ENCODE measurements at regions not wholly inside any gene's neighbourhood (a gene's known extent, or its start where the extent isn't known, plus 50 kb on each side); places are given as distances from the start of the nearest gene placed in this dataset.

- ATAC-seq = no peak
- H2AFZ ChIP-seq (ENCODE audit: low read length) = no peak overlapping the region
- CTCF ChIA-PET = no interaction called here
- no peaks in the 10 kb centered on the region for H3K36me3 ChIP-seq (ENCODE audit: low read depth, low read length)
- no peak for DNase-seq
- H3K9me3 ChIP-seq (ENCODE audit: low read length) = no peaks in the 10 kb centered on the region
- H3K9me2 ChIP-seq (replicated peaks; ENCODE audit: low read length) = no peaks in the 10 kb centered on the region
- no peak overlapping the region for H3K4me2 ChIP-seq (ENCODE audit: low read length)
- peaks cover 4% of the 10 kb centered on the region; the same call in 1 of the 2 replicates for H3K4me1 ChIP-seq (ENCODE audit: insufficient read depth, low read length)
- intact Hi-C loops (cut with micrococcal nuclease) = no loop called here
- POLR2A ChIA-PET (ENCODE audit: unreplicated experiment) = no interaction called here
- TF ChIP-seq CTCF (conservative IDR thresholded peaks at IDR 0.05; ENCODE audit: low read depth, low read length) = no peak
- no peaks in the 10 kb centered on the region for H3F3A ChIP-seq (ENCODE audit: low read length, unreplicated experiment)
- H3K4me3 ChIP-seq (ENCODE audit: low read length) = no peak overlapping the region
- BruUV-seq (replicated peaks) = no TSS peak
- no peak overlapping the region for H3K9ac ChIP-seq (ENCODE audit: low read length)
- no peaks in the 10 kb centered on the region for H4K20me1 ChIP-seq (ENCODE audit: low read length)
- H3K79me2 ChIP-seq (ENCODE audit: low read length) = no peaks in the 10 kb centered on the region
- no peaks in the 10 kb centered on the region for H3K27me3 ChIP-seq (ENCODE audit: low read length)
- H3K27ac ChIP-seq (ENCODE audit: low read length) = no peak overlapping the region
These were observed 929.7 kb downstream of the PCDH7 start for GRCh38 chr4:31649878-31650277.

DNA sequence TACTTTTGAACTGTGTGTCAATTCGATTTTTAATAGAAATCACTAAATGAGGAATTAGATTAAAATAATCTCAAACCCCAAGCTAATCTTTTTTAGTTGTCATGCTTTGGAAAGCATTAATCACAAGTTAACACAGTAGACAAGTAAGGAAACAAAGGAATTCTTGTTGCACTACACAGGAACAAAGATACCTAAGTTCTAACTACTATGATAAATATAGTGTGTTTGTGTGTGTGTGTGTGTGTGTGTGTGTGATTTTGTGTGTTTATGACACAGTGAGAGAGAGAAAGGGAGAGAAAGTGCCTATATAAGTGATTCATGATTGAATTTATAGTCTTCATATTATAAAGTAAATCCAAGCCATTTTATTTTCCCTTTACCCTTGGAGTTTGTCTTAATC is 931.4 kb downstream of the PCDH7 start:
- intact Hi-C loops (cut with micrococcal nuclease) = no loop called here
- Histone ChIP-seq H3K9ac (ENCODE audit: low read length) (no peak overlapping the region), H3K4me2 (ENCODE audit: low read length) (no peak overlapping the region), H4K20me1 (ENCODE audit: low read length) (no peaks in the 10 kb centered on the region), H3K36me3 (ENCODE audit: low read depth, low read length) (no peaks in the 10 kb centered on the region), H3K27ac (ENCODE audit: low read length) (no peak overlapping the region), H3F3A (ENCODE audit: low read length, unreplicated experiment) (no peaks in the 10 kb centered on the region), H3K9me3 (ENCODE audit: low read length) (no peaks in the 10 kb centered on the region), H3K27me3 (ENCODE audit: low read length) (no peaks in the 10 kb centered on the region), H2AFZ (ENCODE audit: low read length) (no peak overlapping the region), H3K9me2 (replicated peaks; ENCODE audit: low read length) (no peaks in the 10 kb centered on the region), H3K4me1 (ENCODE audit: insufficient read depth, low read length) (peaks cover 4% of the 10 kb centered on the region; the same call in 1 of the 2 replicates), H3K4me3 (ENCODE audit: low read length) (no peak overlapping the region), H3K79me2 (ENCODE audit: low read length) (no peaks in the 10 kb centered on the region)
- no TSS peak for BruUV-seq (replicated peaks)
- no peak for DNase-seq
- ChIA-PET CTCF (no interaction called here), POLR2A (ENCODE audit: unreplicated experiment) (no interaction called here)
- ATAC-seq = no peak
- TF ChIP-seq CTCF (conservative IDR thresholded peaks at IDR 0.05; ENCODE audit: low read depth, low read length) = no peak
- TF ChIP-seq EZH2 (IDR thresholded peaks at IDR 0.05; ENCODE audit: low read length, unreplicated experiment) = no peak

DNA sequence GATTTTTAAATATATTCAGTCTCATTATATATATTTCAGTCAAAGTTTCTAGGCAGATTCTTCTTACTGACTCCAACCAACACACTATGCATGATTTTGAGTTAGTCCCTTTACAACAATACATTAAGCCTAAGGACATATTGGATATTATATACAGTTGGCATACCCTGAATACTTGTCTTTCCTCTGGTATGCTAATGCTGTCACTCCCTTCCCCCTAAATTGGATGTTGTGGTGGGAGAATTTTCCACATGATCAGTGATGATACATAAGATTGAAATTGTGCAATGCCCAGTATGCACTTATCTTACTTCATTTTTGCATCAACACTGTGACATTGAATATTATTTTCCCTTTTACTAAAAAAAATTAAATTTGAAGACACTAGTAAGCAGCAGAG is 935.2 kb downstream of the PCDH7 start:
- Histone ChIP-seq H3F3A (ENCODE audit: low read length, unreplicated experiment) (no peaks in the 10 kb centered on the region), H3K4me3 (ENCODE audit: low read length) (no peak overlapping the region), H3K27me3 (ENCODE audit: low read length) (no peaks in the 10 kb centered on the region), H3K9ac (ENCODE audit: low read length) (no peak overlapping the region), H3K9me3 (ENCODE audit: low read length) (no peaks in the 10 kb centered on the region), H3K4me1 (ENCODE audit: insufficient read depth, low read length) (peaks cover 14% of the 10 kb centered on the region), H3K4me2 (ENCODE audit: low read length) (no peak overlapping the region), H3K36me3 (ENCODE audit: low read depth, low read length) (no peaks in the 10 kb centered on the region), H3K79me2 (ENCODE audit: low read length) (no peaks in the 10 kb centered on the region), H3K9me2 (replicated peaks; ENCODE audit: low read length) (no peaks in the 10 kb centered on the region), H4K20me1 (ENCODE audit: low read length) (no peaks in the 10 kb centered on the region), H2AFZ (ENCODE audit: low read length) (no peak overlapping the region), H3K27ac (ENCODE audit: low read length) (no peak overlapping the region)
- ChIA-PET POLR2A (ENCODE audit: unreplicated experiment) (no interaction called here), CTCF (no interaction called here)
- no TSS peak for BruUV-seq (replicated peaks)
- DNase-seq (peak; percentile 12), ATAC-seq (no peak)
- intact Hi-C loops (cut with micrococcal nuclease) = no loop called here
- TF ChIP-seq EZH2phosphoT487 (IDR thresholded peaks at IDR 0.05; ENCODE audit: borderline replicate concordance, low read length) = no peak
- TF ChIP-seq CTCF (conservative IDR thresholded peaks at IDR 0.05; ENCODE audit: low read depth, low read length) = no peak
- TF ChIP-seq EZH2 (IDR thresholded peaks at IDR 0.05; ENCODE audit: low read length, unreplicated experiment) = no peak
